Urothelium cell line (cell line): ENCODE measurements at regions not wholly inside any gene's neighbourhood (a gene's known extent, or its start where the extent isn't known, plus 50 kb on each side); places are given as distances from the start of the nearest gene placed in this dataset.

Experiments
- DNase-seq: peaks from one replicate; pipeline ENCODE4 v3.0.0; 2011; ENCODE audit warnings: low spot score, mixed read lengths
- FAIRE-seq: peaks from 2 replicates; lab custom pipeline; 2011; peaks lifted over from hg19 to GRCh38; lab: Jason Lieb, UNC

- FAIRE-seq (no peak), DNase-seq (no peak)
Measured at GRCh38 chr5:20680718-20681302, 692.8 kb upstream of the CDH18 start.

DNA sequence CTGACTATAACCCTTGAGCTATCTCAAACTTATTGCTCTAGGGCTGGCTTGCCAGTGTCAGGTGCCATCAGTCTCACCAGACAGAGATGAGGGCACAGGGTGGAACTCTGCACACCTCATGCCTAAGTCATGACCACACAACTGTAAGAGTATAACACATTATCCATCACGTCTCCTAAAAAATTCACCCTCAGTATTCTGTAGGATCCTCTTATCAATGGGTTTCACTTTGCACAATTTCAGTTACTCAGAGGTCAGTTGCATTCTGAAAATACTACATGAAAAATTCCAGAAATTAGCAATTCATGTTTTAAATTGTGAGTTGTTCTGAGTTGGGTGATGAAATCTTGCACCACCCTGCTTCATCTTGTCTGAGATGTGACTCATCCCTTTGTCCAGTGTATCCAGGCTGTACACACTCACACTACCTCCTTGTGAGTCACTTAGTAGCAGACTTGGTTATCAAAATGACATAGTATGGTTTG lies 690.9 kb upstream of the CDH18 start:
- peak; percentile 69 for DNase-seq
- peak; percentile 99 for FAIRE-seq

- DNase-seq (no peak), FAIRE-seq (peak; percentile 20)
Measured at GRCh38 chr5:20678386-20678785, 690.4 kb upstream of the CDH18 start.

GRCh38 chr5:20660588-20660987 lies 672.6 kb upstream of the CDH18 start:
- DNase-seq (no peak), FAIRE-seq (no peak)

- DNase-seq (no peak), FAIRE-seq (no peak)
Measured at GRCh38 chr5:20656262-20656661, 668.3 kb upstream of the CDH18 start.

GRCh38 chr5:20655211-20655610 lies 667.2 kb upstream of the CDH18 start:
- FAIRE-seq (no peak), DNase-seq (no peak)

DNA sequence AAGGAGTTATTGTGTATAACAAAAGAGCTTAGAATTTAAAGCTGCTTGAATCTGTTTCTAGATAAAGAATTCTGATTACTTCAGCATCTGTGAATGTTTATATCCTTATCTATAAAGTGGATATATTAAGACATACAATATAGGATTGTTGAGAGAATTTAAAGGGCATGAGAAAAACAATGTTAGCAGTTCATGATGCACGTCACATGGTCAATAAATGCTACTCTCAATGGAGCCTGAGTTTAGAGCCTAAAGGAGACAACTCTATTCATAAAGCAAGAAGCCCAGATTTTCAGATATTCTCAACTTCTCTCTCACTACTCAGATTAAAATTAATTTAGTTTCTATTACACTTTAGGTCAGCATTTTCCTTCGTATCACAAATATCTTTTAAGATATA lies 666.7 kb upstream of the CDH18 start:
- FAIRE-seq (no peak), DNase-seq (no peak)

- FAIRE-seq (no peak), DNase-seq (no peak)
Measured at GRCh38 chr5:20654033-20654432, 666.0 kb upstream of the CDH18 start.

GRCh38 chr5:20649966-20650365 lies 662.0 kb upstream of the CDH18 start:
- DNase-seq (no peak), FAIRE-seq (no peak)

- DNase-seq (no peak), FAIRE-seq (no peak)
Measured at GRCh38 chr5:20648981-20649380, 661.0 kb upstream of the CDH18 start.

- FAIRE-seq (no peak), DNase-seq (no peak)
Measured at GRCh38 chr5:20636686-20637085, 648.7 kb upstream of the CDH18 start.

DNA sequence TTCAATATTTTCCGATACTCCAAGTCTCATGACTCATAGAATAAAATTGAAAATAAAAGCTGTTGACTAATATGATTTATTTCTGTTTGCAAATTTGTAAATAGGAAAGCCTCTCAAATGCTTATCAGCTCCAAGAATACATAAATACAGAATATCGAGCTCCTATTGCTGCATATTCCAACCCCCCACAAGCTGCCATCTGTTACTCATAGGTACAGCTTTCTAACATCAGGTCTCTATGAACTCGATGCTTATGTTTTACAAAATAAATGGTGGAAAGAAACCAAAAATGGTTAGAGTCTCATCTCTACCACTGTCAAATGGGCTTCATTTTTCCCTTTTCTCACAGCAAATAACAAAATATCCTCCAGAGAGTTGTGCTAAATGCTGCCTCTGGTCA lies 631.6 kb upstream of the CDH18 start:
- no peak for DNase-seq
- no peak for FAIRE-seq

DNA sequence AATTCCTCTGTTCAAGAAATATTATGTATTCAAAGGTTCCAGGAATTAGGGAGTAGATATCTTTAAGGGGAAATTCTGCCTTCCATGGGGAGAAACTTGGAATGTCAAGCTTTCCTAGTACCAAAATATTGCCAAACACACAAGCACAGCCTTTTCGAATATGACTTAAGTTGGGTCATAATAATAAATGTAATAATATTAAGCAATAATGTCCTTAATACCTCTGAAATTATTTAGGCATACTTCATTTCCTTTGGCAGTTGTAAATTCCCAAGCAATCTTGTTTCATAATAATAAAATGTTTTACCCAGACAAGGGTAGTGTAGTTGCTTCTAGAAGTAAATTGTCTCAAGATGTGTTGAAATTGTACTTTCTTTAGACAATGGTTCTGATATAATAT lies 630.3 kb upstream of the CDH18 start:
- DNase-seq (no peak), FAIRE-seq (no peak)

DNA sequence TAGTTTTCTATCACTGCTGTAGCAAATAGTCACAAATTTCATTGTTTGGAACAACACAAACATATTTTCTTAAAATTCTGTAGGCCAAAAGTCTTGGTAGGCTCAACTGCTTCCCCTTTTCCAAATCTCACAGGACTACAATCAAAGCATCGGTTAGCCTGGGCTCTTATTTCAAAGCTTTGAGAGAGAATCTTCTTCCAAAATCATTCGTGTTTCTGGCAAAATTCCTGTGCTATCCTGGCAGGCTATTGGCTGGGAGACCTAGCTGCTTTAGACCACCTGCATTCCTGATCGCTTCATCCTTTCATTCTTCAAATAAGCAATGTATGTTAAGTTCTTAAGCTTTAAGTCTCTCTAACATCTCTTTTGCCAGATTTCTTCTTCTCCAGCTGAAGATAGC lies 629.8 kb upstream of the CDH18 start:
- FAIRE-seq: no peak
- DNase-seq: no peak

DNA sequence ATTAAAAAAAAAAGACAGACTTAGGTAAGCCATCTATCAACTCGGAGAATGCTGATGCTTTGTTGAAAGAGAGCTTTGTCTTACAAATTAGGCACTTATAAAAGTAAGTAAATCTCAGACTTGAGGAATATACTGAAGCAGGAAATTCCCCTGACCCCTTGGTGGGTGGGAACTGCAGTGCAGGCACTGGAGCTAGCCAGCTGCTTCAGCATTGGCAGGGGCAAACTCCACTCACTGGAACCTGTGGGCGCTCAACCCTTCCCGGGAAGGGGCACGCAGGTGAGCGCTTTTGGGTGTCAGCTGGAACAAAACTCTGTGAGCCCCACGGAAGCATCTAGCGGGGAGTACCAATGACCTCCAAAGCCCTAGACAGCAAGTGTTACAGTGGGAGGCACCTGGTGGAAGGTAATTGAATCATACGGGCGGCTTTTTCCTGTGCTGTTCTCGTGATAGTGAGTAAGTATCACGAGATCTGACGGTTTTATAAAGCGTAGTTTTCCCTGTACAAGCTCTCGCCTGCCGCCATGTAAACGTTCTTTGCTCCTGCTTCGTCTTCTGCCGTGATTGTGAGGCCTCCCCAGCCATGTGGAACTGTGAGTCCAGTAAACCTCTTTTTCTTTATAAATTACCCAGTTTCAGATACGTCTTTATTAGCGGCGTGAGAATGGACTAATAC lies 628.0 kb upstream of the CDH18 start:
- FAIRE-seq: no peak
- no peak for DNase-seq

GRCh38 chr5:20611620-20612019 lies 623.6 kb upstream of the CDH18 start:
- no peak for FAIRE-seq
- no peak for DNase-seq

- DNase-seq (no peak), FAIRE-seq (peak; percentile 13)
Measured at GRCh38 chr5:20610681-20611080, 622.7 kb upstream of the CDH18 start.

GRCh38 chr5:20609126-20609525 lies 621.1 kb upstream of the CDH18 start:
- FAIRE-seq (no peak), DNase-seq (no peak)

DNA sequence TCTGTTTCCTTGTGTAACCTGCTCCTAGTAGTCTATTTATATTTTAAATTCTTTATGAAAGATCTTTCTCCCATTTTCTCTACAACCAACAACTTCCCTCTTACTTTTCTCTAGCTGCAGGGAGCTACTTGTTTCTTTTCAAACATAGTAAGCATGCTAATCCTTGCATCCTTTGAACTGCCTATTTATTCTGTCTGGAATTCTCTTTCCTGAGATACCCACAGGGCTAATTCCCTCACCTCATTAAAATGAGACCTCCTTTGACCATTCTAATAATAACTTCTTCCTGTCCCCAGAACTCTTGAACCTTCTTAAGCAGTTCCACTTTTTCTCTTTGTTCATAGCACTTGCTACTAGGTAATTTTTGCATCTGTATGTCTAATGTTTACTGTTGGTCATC lies 620.6 kb upstream of the CDH18 start:
- FAIRE-seq (no peak), DNase-seq (no peak)

DNA sequence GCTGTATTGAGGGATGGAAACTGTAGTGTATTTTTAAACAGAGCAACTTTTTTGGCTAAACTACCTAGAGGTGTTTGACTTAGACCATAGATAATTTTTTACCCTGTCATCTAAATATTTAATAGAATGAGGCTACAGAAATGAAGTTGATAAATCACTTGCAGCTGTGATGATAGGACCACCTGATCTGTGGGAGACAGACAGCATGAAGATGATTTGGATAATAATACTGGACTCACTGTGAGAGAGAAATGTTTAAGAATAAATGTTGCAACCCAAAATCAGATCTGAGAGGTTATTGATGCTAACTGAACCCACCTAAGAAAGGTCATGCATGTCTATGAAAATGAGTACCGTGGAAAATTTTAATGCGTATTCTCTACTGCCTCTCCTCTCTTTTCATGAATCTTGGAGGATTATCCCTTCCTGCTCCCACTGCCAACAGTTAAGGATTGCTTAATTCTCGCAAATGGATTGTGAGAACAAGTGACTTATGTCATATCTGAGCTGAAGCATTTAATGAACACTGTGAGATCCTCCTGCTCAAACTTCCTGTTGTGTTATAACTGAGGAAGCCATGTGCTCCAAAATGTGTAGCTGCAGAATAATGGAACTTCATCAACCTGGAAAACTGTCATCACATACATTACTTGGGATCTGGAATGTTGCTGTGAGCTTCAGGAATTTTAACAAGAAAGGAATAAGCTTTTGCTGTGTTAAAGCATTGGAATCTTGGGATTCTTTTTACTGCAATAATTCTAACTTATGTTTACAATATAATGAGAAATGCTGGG lies 617.9 kb upstream of the CDH18 start:
- FAIRE-seq (no peak), DNase-seq (no peak)

DNA sequence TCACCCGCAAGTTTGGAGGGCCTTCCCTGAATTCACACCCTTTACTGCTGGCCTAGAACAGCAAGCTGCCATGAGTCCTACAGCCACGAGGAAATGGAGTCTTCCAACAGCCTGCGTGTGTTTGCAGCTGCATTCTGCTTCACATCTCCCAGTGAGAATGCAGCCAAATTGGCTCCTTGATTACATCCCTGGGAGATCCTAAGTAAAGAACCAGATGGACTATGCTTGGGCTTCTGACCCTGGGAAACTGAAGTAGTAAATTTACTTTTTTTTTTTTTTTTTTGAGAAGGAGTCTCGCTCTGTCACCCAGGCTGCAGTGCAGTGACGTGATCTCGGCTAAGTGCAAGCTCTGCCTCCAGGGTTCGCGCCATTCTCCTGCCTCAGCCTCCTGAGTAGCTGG lies 617.0 kb upstream of the CDH18 start:
- no peak for DNase-seq
- no peak for FAIRE-seq

DNA sequence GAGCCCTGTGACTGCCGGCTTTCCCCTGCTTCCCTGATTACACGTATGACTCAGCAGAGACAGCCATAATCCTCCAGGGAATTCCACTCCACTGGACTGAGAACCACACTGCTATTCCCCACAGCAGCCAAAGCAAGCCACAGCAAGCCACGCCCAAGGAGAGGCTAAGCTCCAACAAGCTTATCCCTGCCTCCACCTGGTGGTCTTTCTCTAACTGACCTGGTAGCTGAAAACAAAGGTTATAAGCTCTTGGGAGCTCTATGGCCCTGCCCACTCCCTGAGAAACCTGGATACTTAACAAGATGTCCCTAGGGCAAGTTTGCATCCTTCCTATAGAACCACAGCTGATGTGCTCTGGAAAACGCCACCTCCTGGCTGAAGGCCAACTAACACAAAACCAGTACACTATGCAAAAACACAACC lies 613.7 kb upstream of the CDH18 start:
- DNase-seq (peak; percentile 43), FAIRE-seq (no peak)
